H1 (cell line): ENCODE measurements at regions not wholly inside any gene's neighbourhood (a gene's known extent, or its start where the extent isn't known, plus 50 kb on each side); places are given as distances from the start of the nearest gene placed in this dataset.

ENCODE experiments used
- CHD7 ChIP-seq: fragments of 300-600 bp; sonication (generic); IDR thresholded peaks from 2 replicates; pipeline ENCODE4 v1.7.1; 2012; ENCODE audit warnings: low read length, moderate library complexity, mild to moderate bottlenecking, inconsistent platforms; ENCODE audit not compliant: insufficient replicate concordance

GRCh38 chr7:33761449-33762080, 143.8 kb upstream of the BMPER start (continued):
- no peak for TF ChIP-seq CHD7
